ENCODE measurements at regions not wholly inside any gene's neighbourhood (a gene's known extent, or its start where the extent isn't known, plus 50 kb on each side); places are given as distances from the start of the nearest gene placed in this dataset.

DNA sequence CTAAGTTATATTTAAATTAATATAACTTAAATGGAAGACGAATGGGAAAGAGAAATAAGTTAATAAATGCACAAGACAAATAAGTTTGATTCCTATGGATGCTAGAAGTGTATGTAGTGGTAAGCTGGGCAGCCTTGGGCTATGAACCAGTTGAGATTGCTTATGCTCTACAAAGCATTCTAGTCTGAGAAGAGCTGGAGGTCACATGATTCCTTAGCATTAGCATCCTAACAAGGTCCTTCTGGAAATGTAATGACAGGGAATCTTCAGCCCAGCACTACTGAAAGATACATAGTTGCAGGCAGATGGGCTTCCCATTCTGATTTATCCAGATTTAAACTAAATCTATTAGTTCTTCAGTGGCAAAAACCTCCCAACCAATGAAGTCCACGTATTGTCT lies 102.3 kb upstream of the ESRRG start:
- TF ChIP-seq, protein P1, sequence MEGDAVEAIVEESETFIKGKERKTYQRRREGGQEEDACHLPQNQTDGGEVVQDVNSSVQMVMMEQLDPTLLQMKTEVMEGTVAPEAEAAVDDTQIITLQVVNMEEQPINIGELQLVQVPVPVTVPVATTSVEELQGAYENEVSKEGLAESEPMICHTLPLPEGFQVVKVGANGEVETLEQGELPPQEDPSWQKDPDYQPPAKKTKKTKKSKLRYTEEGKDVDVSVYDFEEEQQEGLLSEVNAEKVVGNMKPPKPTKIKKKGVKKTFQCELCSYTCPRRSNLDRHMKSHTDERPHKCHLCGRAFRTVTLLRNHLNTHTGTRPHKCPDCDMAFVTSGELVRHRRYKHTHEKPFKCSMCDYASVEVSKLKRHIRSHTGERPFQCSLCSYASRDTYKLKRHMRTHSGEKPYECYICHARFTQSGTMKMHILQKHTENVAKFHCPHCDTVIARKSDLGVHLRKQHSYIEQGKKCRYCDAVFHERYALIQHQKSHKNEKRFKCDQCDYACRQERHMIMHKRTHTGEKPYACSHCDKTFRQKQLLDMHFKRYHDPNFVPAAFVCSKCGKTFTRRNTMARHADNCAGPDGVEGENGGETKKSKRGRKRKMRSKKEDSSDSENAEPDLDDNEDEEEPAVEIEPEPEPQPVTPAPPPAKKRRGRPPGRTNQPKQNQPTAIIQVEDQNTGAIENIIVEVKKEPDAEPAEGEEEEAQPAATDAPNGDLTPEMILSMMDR (IDR thresholded peaks at IDR 0.05; ENCODE audit: low read depth, low read length, missing control alignments): no peak

DNA sequence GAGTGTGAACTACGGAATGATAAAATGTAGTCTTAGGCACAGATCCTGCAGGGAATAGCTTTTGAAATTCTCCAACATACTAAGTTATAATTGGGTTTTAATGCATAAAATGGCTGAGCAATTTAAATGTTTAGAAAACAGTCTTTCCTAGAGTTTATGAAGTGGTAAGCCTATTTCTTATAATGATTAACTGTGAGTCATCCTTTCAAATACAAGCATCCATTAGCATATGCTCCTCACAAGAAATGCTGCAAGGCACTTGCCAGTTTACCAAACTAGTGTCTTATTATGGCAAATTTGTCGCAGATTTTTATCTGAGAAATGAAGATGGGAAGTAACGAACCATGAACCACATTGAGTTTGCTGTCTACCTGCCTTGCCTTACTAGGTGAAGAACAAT lies 101.3 kb upstream of the ESRRG start:
- no peak for DNase-seq (ENCODE audit: low read depth)
- no peak overlapping the region for H3K4me3 ChIP-seq (ENCODE audit: low read depth, low read length)
- TF ChIP-seq, protein P1 (IDR thresholded peaks at IDR 0.05; ENCODE audit: low read depth, low read length, missing control alignments): no peak

More for the DNA sequence above, 102.3 kb upstream of the ESRRG start:
- H3K4me3 ChIP-seq (ENCODE audit: low read depth, low read length): no peak overlapping the region
- DNase-seq (ENCODE audit: low read depth): no peak

DNA sequence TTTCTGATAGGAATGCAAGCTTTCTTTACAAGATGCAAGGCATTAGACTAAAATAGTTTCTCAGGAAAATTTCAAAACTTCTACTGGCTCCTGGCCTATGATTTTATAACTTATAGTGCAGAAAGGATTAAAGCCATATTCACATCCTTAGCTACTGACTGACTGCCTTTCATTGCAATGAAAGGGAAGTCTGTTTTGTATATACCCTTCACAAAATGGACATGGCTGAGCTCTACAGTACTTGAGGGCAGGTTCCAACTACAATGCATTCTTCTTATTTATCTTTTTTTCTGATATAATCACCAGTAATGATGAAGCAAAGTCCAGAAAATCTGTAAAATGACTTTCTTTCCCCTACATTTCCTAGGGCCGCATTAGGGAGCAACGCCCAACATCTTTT lies 100.5 kb upstream of the ESRRG start:
- TF ChIP-seq, protein P1 (IDR thresholded peaks at IDR 0.05; ENCODE audit: low read depth, low read length, missing control alignments): no peak
- no peak overlapping the region for H3K4me3 ChIP-seq (ENCODE audit: low read depth, low read length)
- DNase-seq (ENCODE audit: low read depth): no peak

DNA sequence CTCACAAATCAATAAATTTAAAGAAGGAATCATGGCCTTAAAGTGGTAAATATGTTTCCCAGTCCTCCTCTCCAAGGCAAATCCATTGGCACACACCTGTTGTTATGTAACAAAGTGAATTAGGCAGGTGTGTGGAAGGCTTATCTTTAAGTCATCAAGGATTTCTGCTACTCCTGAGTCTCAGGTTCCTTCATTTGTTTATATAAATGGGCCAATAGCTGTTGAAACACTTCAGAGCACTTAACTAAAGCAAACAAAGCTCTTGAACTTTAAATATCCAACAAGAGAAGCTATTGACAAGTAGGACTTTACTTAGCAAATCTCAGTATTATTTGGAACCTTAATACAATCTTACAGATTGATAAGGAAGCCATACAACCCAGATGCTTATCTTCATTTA lies 99.3 kb upstream of the ESRRG start:
- no peak overlapping the region for H3K4me3 ChIP-seq (ENCODE audit: low read depth, low read length)
- DNase-seq (ENCODE audit: low read depth): no peak
- TF ChIP-seq, protein P1 (IDR thresholded peaks at IDR 0.05; ENCODE audit: low read depth, low read length, missing control alignments): no peak

DNA sequence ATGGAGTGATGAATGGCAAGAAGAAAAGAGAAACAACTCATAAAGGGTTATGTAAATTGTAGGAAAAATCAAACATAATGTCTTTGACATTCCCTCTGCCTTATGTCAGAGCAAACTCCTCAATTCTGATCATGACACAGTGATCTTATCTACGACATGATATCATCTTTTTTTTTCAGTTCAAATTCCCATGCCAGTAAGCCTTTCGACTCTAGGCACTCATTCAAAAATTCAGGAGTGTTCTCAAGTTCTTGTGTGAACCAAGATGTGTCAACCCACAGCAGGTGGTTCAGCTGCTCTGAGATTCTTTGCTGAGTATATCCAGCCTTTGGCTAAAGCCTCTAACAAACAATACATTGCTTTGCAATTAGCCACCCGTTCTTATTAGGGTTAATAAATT lies 97.1 kb upstream of the ESRRG start:
- no peak for DNase-seq (ENCODE audit: low read depth)
- H3K4me3 ChIP-seq (ENCODE audit: low read depth, low read length): no peak overlapping the region
- TF ChIP-seq, protein P1 (IDR thresholded peaks at IDR 0.05; ENCODE audit: low read depth, low read length, missing control alignments): no peak

DNA sequence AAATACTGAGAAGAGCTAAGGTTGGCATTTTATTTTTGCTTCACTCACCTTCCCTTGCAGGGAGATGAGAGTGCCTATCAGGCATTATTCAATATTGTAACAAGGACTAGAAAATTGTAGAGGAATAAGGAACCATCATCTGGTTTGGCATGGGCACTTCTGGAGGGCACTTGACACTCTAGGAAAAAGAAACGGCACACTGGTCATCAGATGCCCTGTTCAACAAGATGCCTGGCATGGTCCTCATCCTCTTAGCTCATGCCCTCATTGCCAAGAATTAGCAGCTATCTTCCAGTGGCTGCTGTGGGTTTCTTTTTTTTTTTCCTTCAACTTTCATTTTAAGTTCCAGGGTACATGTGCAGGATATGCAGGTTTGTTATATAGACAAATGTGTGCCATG lies 95.1 kb upstream of the ESRRG start:
- DNase-seq (ENCODE audit: low read depth): no peak
- H3K4me3 ChIP-seq (ENCODE audit: low read depth, low read length): no peak overlapping the region
- TF ChIP-seq, protein P1 (IDR thresholded peaks at IDR 0.05; ENCODE audit: low read depth, low read length, missing control alignments): no peak

DNA sequence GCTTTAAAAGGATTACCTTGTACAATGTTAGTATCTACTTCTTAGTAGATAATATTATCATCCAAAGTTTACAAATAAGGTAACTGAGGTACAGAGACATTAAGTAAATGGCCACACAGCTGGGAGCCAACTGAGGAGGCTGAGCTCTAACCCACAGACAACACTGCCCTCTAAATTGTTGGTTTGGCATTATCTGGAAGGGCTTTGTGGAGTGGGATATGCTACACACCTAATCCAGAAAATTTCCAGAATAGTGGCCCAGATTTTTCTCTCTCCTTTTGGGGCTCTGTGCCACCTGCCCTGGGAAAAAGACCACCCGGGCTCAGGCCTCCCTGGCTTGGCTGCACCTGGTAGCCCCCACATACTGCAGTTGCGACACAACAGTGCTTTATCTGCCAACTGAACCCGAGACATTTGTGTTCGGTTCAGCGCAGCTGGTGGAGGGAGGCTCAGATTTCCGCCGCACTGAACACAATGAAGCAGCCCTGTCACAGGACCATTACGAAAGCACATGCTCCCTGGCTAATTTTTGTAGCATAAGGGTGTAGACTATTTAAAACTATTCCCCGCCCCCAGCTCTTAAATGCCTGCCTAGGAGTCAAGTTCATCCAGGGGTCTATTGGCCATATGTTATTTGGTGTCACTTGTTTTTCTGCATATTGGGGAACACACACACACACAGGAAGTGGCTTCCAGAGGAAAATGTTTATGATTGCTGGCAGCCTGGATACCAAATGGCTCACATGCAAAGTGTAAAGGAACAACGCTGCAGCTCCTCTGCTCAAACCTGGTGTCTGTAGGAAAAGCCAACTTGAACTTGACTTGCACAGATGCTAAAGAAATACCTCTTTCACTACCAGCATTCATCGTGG lies 92.3 kb upstream of the ESRRG start:
- DNase-seq (ENCODE audit: low read depth): no peak
- TF ChIP-seq, protein P1 (IDR thresholded peaks at IDR 0.05; ENCODE audit: low read depth, low read length, missing control alignments): no peak
- no peak overlapping the region for H3K4me3 ChIP-seq (ENCODE audit: low read depth, low read length)

All from GM12864 (cell line).